GM23248 (cell line): ENCODE measurements at regions not wholly inside any gene's neighbourhood (a gene's known extent, or its start where the extent isn't known, plus 50 kb on each side); places are given as distances from the start of the nearest gene placed in this dataset.

Experiments used
- EZH2 ChIP-seq: fragments of 200-600 bp; sonication (generic); IDR thresholded peaks from 2 replicates; pipeline ENCODE4 v1.6.1; 2018; ENCODE audit warnings: antibody characterized with exemption, mild to moderate bottlenecking; ENCODE audit not compliant: insufficient read depth, poor library complexity, severe bottlenecking
- EZH2phosphoT487 ChIP-seq: fragments of 200-600 bp; sonication (generic); IDR thresholded peaks from 2 replicates; pipeline ENCODE4 v1.6.1; 2018; ENCODE audit warnings: antibody characterized with exemption, moderate library complexity, mild to moderate bottlenecking, low read depth; ENCODE audit not compliant: insufficient read depth

DNA sequence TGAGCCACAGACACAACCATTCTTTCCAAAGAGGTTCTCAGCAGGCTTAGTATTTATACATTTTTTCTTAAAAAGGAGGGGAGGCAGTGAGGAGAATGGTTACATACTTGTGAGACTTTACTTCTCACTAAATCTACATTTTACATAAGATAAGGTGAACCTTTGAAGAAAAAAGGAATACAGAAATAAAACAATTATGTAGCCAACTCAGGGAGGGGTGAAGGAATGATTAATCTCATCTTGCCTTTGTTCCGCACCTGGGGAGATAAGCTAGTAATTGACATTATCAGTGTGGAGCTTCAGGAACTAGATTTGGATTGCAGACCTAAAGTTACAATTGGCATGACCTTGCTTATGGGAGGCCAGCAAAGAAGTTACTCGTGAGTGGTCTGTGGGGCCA lies 221.8 kb upstream of the GGTLC1 start:
- TF ChIP-seq EZH2 (no peak), EZH2phosphoT487 (no peak)
